HG02759 (cell line): ENCODE measurements at regions not wholly inside any gene's neighbourhood (a gene's known extent, or its start where the extent isn't known, plus 50 kb on each side); places are given as distances from the start of the nearest gene placed in this dataset.

ENCODE experiments used
- ATAC-seq: cut with Tn5 transposase; IDR thresholded peaks from one replicate; pipeline ENCODE4 v1.9.1; 2021; ENCODE audit warnings: mild to moderate bottlenecking, moderate library complexity; ENCODE audit not compliant: unreplicated experiment

DNA sequence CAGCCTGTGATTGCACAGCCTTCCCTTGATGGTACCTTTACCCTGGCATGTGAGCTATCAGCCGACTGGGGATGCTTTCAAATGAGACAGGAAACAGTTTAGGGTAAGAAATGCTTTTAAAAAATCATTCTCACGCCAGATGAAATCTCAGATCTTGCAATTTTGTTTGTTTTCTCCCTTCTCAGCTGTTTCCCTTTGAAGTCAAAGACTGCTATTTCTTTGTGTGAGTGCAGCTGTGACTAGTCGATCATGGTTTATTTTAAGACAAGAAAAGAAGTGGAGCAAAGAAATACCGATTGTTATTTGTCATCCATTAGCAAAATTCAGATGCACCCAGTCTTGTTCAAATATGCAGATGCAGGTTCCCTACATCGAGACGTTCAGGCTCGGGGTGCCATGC, 489.7 kb downstream of the QKI start:
- no peak for ATAC-seq

DNA sequence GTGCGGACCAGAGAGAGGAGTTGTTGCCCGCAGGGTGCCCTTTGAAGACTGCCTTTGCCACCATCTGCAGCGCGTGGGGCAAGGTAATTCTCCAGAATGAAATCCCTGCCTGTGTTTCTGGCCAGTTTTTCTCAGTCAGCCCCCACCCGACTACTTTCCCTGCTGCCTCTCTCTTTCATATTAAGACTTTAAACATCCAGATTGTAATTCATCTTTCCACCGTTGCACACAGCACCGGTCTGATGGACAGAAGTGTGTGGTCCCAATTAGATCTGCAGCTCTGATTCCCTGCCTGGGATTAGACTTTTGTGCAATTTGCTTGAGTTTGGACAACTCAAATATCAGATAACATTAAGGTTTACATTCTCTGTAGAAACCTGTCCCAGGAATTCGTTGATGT, 489.0 kb downstream of the QKI start:
- ATAC-seq, result no peak

DNA sequence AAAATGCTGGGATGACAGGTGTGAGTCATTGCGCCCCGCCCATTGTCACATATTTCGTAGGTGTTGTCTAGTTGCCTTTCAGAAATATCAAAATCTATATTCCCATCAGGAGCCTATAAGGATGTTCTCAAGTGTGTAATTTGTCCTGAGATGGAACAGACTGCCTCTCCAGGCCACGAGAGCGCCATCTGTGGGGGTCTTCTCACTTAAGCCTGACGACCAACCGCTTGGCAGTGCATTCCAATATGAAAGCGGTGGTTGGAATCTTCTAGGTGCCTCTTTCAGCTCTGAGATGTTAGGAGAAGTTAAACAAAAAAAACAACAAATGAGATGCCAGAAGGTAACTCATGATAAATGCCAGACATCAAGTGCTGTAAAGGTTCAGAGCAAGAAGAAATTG, 488.5 kb downstream of the QKI start:
- no peak for ATAC-seq

DNA sequence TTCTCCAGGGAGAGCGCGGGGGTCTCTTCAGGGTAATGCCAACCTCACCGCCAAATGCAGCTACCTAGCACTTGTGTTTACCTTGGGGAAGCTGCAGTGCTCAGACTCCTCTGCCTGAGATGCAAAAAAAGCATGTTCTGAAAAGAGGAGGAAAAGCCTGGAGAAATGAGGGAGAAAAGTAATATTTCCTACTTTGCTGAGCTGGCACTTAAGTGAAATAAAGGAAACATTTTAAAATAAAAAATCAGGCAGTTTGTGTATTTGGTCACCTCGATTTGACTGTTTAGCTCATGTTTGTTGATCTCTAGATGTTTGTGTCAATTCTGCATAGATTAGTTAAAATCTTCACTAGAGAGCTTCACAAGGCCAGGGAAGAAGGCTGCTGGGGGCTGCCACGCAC, 487.2 kb downstream of the QKI start:
- ATAC-seq, result no peak

DNA sequence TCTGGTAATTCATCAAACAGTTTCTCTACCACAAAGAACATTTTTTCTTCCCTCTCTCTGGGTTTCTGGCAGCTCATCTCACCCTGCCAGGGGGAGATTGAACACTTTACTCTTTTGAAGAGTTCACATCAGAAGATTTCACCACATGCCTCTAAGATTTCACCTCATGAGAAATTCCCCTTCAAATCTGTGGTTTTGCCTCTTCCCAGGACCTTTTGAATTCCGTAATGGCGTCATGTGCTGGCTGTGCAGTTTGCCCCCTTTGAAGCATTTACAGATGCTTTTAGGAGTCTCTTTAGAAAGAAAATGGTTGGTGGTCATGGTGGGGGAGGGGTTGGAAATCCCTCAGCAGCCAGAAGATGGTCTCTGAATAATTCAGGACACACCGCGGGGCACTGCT, 486.1 kb downstream of the QKI start:
- no peak for ATAC-seq

DNA sequence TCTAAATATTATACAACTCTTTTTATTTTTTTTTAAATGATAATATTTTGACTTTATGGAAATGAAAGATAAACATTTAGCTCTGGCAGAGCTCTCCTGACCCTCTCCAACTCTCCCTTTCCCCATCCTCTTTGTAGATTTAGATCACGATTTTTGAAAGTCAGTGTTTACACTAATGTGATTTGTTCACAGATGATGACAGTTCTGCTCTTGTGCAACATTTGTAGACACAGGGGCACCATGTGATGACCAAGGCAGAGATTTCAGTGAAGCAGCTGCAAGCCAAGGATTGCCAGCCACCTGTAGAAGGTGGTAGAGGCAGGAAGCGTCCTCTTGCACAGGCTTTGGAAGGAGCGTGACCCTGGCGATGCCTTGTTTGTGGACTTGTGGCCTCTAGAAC, 483.2 kb downstream of the QKI start:
- no peak for ATAC-seq

DNA sequence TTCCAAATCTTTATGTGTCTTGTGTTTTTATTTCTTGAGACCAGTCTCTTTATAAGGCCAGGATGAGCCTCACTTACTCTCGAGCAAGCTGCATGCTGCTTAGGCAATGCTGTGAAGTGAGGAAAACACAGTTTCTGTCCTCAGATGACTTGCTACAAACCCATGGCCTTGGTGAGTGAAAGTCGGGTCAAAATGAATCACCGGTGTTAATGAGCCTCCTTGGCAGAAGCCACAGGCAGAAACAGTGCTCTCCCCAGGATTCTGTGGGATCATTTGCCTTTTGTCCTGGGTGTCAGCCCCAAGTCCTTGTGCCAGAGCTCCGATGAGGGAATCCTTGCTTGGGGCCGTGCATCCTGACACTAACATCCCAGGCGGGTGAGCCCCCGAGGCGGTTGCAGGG, 482.5 kb downstream of the QKI start:
- ATAC-seq, result no peak

DNA sequence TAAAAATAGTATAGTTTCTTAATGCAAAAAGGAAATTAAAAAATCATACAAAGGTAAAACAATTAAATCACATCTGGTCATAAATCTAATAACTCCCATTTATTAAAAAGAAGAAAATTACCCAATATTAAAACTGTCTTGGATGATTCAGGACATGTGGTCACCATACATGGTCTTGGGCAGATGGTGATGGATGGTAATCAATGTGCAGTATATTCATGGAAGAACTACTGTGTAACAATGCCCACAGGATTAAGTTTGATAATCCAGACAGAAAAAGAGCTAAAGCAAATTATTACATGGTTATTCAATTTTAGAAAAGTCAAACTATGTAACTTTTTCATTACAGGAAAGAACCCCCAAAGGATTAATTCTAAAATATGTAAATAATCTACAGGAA, 480.6 kb downstream of the QKI start:
- ATAC-seq, result no peak

DNA sequence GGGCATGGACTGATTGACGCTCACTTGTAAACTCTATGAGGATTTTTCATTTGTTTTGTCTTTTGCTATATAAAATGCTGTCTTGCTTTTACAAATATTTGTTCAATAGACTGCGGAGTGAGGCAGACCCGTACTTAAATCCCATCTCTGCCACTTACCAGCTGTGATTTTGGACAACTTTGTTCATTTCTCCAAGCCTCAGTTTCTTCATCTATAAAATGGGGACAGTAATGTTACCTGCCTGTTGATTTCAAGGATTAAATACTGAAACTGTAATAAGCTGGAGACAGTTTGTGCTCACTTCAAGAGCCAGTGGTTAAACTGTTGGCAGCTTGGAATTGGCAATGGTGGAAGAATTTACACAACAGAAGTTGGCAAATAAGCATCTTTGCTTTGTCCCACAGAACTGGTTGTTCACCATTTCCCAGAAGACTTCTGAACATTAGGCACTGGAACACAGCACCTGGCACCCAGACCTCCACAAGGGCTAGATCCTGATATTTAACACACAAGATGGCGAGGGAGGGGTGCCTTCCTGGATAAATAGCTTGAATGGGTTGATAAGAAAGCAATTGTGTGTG, 479.2 kb downstream of the QKI start:
- ATAC-seq, result no peak

DNA sequence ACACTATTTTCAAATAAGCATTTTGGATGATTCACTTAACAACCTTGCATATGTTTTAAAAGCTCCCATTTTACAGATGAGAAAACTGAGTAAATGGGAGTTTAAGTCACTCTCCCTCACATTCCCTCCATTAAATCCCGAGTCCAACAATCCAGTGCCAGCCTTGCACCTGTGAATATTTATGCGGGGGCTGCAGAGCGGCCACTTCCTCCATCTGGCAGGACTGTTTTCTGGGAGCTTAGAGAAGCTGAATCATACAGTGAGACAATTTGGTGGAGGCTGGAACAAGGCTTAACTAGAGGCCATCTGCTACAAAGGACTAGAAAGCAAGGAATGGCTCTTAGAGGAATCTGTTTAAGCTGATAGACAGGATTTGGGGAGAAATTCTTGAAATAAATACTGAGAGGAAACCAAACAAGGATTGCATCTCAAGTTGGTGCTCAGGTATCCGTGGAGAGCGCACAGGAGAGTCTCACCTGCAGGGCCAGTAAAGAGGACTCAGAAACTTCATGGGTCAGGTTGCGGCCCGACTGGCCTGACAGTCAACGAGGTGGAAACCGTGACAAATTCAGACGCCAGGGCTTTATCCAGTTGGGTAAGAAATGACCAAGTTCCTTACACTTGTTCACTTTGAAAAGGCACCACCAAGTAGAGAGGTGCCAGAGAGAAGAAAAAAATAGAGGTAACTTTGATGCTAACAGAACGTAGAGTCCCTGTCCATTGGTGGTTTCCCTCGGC, 478.5 kb downstream of the QKI start:
- no peak for ATAC-seq

DNA sequence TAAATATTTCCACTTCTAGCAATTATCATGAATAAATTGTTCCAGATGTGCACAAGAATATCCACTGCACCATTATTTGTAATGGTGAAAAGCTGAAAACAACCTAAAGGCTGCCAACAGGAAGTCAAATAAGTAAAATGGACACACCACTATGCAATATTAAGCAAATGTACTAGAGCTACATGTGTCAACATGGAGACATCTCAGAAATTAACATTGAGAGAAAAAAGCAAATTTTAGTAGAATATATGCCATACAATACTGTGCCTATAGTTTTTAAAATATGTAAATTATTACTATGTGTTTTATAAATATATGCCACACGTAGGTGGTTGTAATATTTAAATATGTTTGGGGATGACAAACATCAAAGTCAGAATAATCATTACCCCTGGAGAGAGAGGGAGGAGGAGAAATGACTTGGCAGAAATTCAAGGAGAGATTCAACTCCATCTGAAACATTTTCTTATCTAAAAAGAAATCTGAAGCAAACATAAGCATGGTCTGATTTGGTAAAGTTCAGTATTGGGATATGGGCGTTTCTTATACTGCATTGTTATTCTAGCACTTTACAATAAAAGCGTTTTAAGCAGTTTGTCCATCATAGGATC, 475.5 kb downstream of the QKI start:
- no peak for ATAC-seq

DNA sequence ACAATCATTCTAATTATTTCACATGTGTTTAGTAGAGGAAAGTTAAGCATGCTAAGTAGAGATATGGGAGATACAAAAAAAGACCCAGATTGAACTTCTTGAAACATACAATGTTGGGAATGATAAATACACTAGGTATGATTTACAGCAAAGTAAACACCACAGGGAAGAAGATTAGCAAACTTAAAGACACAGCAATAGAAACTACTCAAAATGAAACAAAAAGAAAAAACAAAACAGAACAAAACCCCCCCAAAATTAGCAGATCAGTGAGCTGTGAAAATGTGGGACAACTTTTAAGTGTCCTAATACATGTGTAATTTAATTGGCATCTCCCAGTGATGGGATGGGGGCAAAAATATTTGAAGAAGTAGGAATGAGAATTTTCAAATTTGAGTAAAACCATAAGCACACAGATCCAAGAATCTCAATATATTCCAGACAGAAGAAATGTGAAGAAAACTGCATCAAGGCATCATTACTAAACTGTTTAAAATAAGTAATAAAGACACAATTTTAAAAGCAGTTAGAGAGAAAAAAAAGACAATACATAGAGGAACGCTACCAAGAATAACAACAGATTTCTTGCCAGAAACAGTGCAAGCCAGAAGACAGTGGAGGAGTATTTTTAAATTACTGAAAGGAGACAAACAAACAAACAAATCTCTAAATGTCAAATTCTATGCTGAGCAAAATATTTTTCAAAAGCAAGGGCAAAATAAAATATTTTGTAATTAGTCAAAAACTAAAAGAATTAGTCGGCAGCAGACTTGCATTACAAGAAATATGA, 473.7 kb downstream of the QKI start:
- ATAC-seq, result no peak

DNA sequence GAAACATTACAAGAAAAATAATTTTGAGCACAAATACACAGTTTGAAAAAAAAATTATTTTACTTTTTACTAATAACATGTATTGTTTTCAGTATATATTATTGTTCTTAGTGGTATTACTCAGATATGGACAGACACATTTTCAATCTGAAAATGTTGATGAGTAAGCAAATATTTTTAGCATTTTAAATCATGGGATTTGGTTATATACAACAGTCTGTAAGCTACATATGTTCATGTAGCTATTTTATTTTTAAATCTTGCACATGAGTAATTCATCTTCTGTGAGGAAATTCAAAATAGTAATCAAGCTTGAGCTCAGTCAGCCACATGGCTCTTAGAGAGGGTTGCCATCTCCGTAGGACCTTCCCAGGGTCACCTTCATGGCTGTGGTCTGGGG, 471.9 kb downstream of the QKI start:
- no peak for ATAC-seq

DNA sequence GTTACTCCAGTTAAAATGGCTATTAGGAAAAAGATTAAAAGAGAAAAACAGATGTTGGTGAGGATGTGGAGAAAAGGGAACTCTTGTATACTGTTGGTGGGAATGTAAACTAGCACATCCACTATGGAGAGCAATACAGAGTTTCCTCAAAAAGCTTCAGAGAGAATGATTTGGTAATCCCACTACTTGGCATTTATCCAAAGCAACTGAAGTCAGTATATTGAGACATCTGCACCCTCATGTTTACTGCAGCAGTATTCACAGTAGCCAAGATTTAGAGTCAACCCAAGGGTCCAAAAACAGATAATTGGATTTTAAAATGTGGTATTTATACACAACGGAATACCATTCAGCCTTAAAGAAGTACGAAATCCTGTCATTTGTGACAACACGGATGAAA, 469.5 kb downstream of the QKI start:
- ATAC-seq, result no peak

DNA sequence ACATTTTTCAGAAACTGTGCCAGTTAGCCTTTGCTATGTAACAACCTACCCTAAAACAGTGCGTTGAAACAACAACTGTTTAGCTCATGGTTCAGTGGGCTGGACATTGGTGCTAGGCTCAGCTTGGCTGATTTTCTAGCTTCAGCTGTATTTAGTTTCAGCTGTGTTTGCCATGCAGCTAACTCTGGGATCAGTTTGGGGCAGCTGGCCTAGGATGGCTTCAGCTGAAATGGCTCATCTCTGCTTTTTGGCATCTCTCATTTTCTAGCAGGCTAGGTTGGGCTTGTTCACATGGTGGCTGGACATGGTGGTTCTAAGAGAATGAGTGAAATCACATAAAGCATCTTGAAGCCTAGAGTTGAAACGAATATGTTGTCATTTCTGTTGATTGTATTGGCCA, 464.2 kb downstream of the QKI start:
- no peak for ATAC-seq

DNA sequence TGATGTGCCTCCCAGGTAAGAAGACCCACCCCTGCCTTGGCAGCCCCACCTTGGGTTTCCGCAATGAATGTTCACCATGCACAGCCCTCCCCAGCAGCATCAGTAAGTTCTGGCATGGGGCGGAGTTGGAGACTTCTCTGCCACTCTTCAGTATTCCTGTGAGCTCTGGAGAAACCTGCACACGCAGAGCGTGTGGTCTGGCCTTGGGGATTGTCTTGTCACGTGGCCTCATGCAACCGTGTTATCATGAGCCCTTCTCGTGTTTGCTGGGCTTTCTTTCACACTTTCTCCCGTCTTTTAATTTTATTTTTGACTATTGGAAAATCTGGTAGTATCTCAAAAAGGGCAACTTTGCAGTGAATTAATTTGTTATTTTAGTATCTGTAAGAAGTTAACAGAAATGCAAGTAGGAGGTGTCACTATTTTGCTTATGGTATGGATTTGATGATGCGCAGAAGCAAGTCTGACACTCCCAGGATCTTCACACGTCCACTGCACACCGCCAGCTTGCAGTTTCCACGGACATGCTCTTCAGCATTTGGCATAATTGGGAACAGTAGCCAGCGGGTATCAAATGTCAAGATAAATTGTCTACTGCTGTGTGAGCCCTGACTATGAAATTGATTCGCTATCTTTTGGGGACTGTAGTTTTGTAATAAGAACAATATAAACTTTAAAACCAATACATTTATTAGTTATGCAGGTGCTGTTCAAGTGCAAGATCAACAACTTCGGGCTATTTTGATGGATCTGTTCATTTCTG, 463.5 kb downstream of the QKI start:
- ATAC-seq, result no peak

DNA sequence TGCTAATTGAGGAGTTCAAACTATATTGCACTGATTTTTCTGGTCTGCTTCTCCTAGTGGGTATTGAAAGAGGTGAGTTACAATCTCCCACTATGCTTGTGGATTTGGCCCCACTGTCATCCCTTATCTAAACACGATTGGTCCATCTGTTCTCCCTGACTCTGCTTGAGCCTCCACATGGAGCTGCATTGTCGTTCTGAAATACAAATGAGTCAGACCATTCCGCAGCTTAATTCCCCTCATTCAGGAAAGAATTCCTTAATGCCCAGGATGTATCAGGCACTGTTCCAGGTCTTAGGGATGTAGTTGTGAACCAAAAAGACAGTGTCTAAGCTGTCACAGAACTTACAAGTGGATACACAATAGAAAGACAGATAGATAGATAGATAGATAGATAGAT, 461.9 kb downstream of the QKI start:
- no peak for ATAC-seq

DNA sequence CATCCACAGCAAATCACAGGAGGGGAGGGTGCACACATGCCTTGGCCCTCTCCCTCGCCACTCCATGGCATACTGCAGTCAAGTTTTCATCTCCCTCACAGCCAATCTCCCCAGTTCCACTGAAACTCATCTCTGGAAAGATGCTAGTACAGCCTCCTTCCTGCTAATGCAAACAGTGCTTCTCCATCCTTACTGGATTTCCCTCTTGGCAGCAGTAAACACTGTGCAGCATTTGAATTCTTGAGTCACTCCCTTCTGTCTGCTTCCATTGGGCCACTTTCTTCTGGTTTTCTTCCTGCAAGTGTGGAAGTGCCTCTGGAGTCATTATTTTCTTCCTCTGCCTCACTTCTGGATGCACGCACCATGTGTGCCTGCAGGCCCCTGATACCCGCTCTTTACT, 460.3 kb downstream of the QKI start:
- ATAC-seq, result no peak

DNA sequence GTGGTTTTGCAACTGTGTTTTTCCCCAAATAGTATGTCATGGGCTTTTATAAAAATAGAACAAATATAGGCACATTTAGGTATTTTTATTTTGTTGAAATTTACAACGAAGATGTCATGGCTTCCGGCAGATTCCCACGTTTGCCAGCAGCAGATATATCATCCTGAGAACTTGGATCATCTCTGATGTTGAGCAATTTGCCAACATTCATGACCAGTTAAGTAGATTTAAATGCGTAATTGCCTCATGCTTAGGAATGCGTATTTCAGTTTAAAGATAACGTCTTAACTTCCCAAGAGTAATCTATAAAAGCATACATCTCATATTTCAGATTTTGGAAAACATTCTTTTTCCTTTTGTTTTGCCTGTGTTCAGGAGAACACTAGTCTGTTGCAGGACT, 457.8 kb downstream of the QKI start:
- no peak for ATAC-seq

DNA sequence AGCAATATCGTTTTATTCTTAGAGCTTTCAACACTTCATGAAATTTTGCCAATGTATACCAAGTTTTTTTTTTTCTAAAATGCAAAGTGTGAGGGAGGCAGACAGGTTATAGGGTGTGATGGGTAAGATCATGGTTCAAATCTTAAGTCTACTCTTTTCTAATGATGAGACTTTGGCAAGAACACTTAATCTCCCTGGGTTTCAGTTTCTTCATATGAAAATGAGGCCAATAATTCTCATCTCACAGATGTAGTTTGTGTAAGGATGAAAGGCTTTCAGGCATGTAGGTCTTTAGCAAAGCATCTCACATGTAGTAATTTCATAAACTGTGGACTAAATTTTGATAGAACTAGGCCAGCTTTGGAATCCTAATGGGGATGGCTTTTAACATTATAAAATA, 457.1 kb downstream of the QKI start:
- ATAC-seq, result no peak
